Glutamatergic neuron (in vitro differentiated cells): ENCODE measurements at regions not wholly inside any gene's neighbourhood (a gene's known extent, or its start where the extent isn't known, plus 50 kb on each side); places are given as distances from the start of the nearest gene placed in this dataset.

Experiments used
- DNase-seq: peaks from one replicate; pipeline ENCODE4 v3.0.0; 2022
- H3K27ac Mint-ChIP-seq: one replicate; pipeline ENCODE4 v1.8.0; 2020; ENCODE audit warnings: mild to moderate bottlenecking, mixed read lengths, inconsistent platforms; ENCODE audit not compliant: unreplicated experiment
- H3K27me3 Mint-ChIP-seq: one replicate; pipeline ENCODE4 v1.8.0; 2020; ENCODE audit warnings: mild to moderate bottlenecking, moderate library complexity, mixed read lengths, inconsistent platforms; ENCODE audit not compliant: unreplicated experiment
- H3K36me3 Mint-ChIP-seq: one replicate; pipeline ENCODE4 v1.8.0; 2020; ENCODE audit warnings: mild to moderate bottlenecking, mixed read lengths, inconsistent platforms; ENCODE audit not compliant: unreplicated experiment
- H3K4me1 Mint-ChIP-seq: one replicate; pipeline ENCODE4 v1.8.0; 2020; ENCODE audit warnings: mild to moderate bottlenecking, low read depth, mixed read lengths, inconsistent platforms; ENCODE audit not compliant: unreplicated experiment
- H3K4me3 Mint-ChIP-seq: one replicate; pipeline ENCODE4 v1.8.0; 2020; ENCODE audit warnings: mild to moderate bottlenecking, mixed read lengths, inconsistent platforms; ENCODE audit not compliant: unreplicated experiment
- H3K9me3 Mint-ChIP-seq: one replicate; pipeline ENCODE4 v1.8.0; 2020; ENCODE audit warnings: mild to moderate bottlenecking, moderate library complexity, mixed read lengths, inconsistent platforms; ENCODE audit not compliant: unreplicated experiment
- TF ChIP-seq, protein P1 (sequence below): fragments of 200-600 bp; sonication (generic); IDR thresholded peaks from one replicate; pipeline ENCODE4 v1.5.0; 2021; ENCODE audit not compliant: partially characterized antibody, unreplicated experiment

DNA sequence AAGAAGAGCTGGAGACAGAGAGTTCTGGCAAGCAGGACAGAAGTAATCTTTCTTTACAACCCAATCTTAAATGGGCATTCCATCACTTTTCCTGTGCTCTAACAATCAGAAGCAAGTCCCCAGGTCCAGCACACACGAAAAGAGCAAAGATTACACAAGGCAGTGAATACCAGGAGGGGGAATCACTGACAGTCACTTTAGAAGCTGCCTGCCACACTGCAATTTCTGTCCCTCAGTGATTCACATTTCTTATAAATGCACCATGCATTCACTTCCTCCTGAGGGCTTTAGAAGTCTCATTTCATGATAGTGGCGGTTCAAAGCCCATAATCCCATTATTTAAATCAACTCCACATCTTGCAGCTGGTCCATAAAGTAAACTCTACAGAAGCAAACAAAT, 362.5 kb downstream of the POM121L12 start:
- TF ChIP-seq, protein P1, sequence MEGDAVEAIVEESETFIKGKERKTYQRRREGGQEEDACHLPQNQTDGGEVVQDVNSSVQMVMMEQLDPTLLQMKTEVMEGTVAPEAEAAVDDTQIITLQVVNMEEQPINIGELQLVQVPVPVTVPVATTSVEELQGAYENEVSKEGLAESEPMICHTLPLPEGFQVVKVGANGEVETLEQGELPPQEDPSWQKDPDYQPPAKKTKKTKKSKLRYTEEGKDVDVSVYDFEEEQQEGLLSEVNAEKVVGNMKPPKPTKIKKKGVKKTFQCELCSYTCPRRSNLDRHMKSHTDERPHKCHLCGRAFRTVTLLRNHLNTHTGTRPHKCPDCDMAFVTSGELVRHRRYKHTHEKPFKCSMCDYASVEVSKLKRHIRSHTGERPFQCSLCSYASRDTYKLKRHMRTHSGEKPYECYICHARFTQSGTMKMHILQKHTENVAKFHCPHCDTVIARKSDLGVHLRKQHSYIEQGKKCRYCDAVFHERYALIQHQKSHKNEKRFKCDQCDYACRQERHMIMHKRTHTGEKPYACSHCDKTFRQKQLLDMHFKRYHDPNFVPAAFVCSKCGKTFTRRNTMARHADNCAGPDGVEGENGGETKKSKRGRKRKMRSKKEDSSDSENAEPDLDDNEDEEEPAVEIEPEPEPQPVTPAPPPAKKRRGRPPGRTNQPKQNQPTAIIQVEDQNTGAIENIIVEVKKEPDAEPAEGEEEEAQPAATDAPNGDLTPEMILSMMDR = no peak
- Mint-ChIP-seq H3K36me3 (no peaks in the 10 kb centered on the region), H3K4me3 (no peak overlapping the region), H3K4me1 (no peaks in the 10 kb centered on the region), H3K27ac (no peak overlapping the region), H3K9me3 (no peaks in the 10 kb centered on the region), H3K27me3 (peaks cover 4% of the 10 kb centered on the region)
- DNase-seq = no peak

DNA sequence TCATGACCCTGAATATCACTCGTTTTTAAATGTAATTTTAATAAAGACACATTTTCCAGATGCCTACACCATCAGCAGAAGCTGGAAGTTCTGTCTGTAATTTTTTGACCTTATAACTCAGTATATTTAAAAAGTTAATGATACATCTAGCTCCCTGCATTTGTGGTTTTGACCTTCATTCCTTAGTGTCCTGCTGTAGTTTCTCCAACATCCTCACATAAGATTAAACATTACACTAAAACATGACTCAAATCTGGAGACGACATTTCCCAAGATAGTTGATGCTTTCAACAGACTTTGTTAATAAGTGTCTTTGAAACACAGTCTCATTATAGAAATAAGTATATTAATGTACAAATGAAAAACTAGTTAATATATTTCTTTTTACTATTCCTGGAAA, 363.1 kb downstream of the POM121L12 start:
- no peak overlapping the region for H3K27ac Mint-ChIP-seq
- H3K4me1 Mint-ChIP-seq = no peaks in the 10 kb centered on the region
- H3K36me3 Mint-ChIP-seq = no peaks in the 10 kb centered on the region
- TF ChIP-seq, protein P1 = no peak
- H3K9me3 Mint-ChIP-seq = no peaks in the 10 kb centered on the region
- no peak for DNase-seq
- no peak overlapping the region for H3K4me3 Mint-ChIP-seq
- H3K27me3 Mint-ChIP-seq = peaks cover 4% of the 10 kb centered on the region

DNA sequence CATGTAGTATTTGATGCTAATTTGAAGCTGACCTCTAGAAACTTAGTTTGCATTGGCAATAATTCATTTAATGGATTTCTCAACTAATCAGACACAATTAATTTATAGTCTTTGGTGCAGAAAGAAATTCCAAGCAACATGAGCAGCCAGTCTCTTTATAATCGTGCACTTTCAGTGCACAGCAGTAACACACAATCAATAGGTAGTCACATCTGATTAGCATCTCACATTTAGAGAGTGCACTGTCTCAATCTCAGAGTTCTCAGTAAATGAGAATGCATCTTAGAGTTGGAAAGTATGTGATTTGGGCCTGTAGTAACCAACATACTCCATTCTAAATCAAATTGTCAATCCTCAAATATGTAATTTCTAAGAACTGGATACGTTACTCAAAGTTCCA, 377.6 kb downstream of the POM121L12 start:
- Mint-ChIP-seq H3K27me3 (no peaks in the 10 kb centered on the region), H3K4me1 (no peaks in the 10 kb centered on the region), H3K36me3 (no peaks in the 10 kb centered on the region), H3K9me3 (no peaks in the 10 kb centered on the region), H3K4me3 (no peak overlapping the region), H3K27ac (no peak overlapping the region)
- TF ChIP-seq, protein P1 = no peak
- DNase-seq = no peak

DNA sequence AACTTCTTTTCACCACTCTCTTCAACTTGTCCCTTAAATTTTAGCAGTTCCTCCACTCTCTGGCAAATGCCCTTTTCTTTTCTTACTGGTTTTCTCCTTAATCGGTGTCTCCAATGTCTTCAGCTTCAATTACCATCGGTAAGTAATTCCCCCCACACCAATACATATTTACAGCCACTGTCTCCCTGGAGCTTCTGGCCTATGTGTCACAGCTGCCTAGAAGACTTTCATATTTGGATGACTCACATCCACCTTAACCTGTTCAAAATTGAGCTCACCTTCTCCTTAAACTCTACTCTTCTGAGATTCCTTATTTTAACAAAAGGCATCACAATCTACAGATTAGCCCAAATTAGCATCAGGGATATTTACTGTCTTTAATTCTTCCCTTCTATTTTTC, 380.4 kb downstream of the POM121L12 start:
- Mint-ChIP-seq H3K36me3 (no peaks in the 10 kb centered on the region), H3K9me3 (no peaks in the 10 kb centered on the region), H3K4me1 (no peaks in the 10 kb centered on the region), H3K27me3 (no peaks in the 10 kb centered on the region), H3K4me3 (no peak overlapping the region), H3K27ac (no peak overlapping the region)
- TF ChIP-seq, protein P1 = no peak
- no peak for DNase-seq

DNA sequence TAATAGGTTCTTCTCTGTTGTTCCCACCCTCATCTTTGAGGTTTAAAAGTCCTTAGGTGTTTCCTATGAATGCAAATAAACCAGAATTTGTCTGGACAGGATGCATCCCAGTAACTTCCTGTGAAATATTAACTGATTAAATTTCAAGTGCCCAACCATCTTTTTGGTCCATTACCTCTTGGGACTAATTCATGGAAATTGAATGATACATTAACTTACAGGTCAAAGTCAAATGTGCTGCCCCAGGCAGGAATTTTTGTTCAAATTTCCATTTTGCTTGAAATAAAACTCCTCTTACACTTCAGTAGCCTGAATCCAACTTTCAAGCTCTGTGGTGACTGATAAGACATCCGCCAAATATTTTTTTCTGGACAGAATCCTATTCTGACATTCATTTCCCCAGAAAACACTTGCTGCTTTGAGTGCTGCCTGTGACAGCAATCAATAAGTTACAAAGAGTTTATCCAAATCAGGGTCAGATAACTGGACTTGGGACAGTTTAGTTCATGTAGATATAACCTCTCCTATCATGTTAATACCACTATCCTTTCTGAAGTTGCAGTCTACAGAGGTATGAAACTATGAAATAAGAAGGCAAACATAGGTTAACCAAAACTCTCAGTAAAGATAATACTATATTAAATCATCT, 383.5 kb downstream of the POM121L12 start:
- Mint-ChIP-seq H3K9me3 (no peaks in the 10 kb centered on the region), H3K36me3 (no peaks in the 10 kb centered on the region), H3K4me3 (no peak overlapping the region), H3K4me1 (no peaks in the 10 kb centered on the region), H3K27me3 (no peaks in the 10 kb centered on the region), H3K27ac (no peak overlapping the region)
- TF ChIP-seq, protein P1 = no peak
- no peak for DNase-seq
